ENCODE measurements at regions not wholly inside any gene's neighbourhood (a gene's known extent, or its start where the extent isn't known, plus 50 kb on each side); places are given as distances from the start of the nearest gene placed in this dataset.

- no peak for DNase-seq (ENCODE audit: low spot score)
- no peaks in the 10 kb centered on the region for H3K9me3 Mint-ChIP-seq
- intact Hi-C loops (cut with micrococcal nuclease): no loop called here
- no peaks in the 10 kb centered on the region for H3K4me1 Mint-ChIP-seq (ENCODE audit: low read depth)
- no peaks in the 10 kb centered on the region for H3K36me3 Mint-ChIP-seq (ENCODE audit: low read depth)
- H3K27me3 Mint-ChIP-seq (ENCODE audit: insufficient read depth): peaks cover 2% of the 10 kb centered on the region
- no peak overlapping the region for H3K27ac Mint-ChIP-seq
- no peak overlapping the region for H3K4me3 Mint-ChIP-seq
Measured at GRCh38 chr3:105154692-105155091, 212.0 kb upstream of the ALCAM start.

- H3K9me3 Mint-ChIP-seq: no peaks in the 10 kb centered on the region
- H3K4me3 Mint-ChIP-seq: no peak overlapping the region
- H3K36me3 Mint-ChIP-seq (ENCODE audit: low read depth): no peaks in the 10 kb centered on the region
- intact Hi-C loops (cut with micrococcal nuclease): no loop called here
- H3K27me3 Mint-ChIP-seq (ENCODE audit: insufficient read depth): peaks cover 6% of the 10 kb centered on the region
- H3K4me1 Mint-ChIP-seq (ENCODE audit: low read depth): no peaks in the 10 kb centered on the region
- no peak for DNase-seq (ENCODE audit: low spot score)
- no peak overlapping the region for H3K27ac Mint-ChIP-seq
Measured at GRCh38 chr3:105157067-105157765, 209.5 kb upstream of the ALCAM start.

- Mint-ChIP-seq H3K27ac (no peak overlapping the region), H3K9me3 (no peaks in the 10 kb centered on the region), H3K36me3 (ENCODE audit: low read depth) (no peaks in the 10 kb centered on the region), H3K4me3 (no peak overlapping the region), H3K4me1 (ENCODE audit: low read depth) (no peaks in the 10 kb centered on the region), H3K27me3 (ENCODE audit: insufficient read depth) (peaks cover 6% of the 10 kb centered on the region)
- intact Hi-C loops (cut with micrococcal nuclease): no loop called here
- DNase-seq (ENCODE audit: low spot score): no peak
Measured at GRCh38 chr3:105157766-105158085, 209.0 kb upstream of the ALCAM start.

- no peak overlapping the region for H3K27ac Mint-ChIP-seq
- intact Hi-C loops (cut with micrococcal nuclease): no loop called here
- peaks cover 6% of the 10 kb centered on the region for H3K27me3 Mint-ChIP-seq (ENCODE audit: insufficient read depth)
- no peak for DNase-seq (ENCODE audit: low spot score)
- no peak overlapping the region for H3K4me3 Mint-ChIP-seq
- no peaks in the 10 kb centered on the region for H3K9me3 Mint-ChIP-seq
- H3K4me1 Mint-ChIP-seq (ENCODE audit: low read depth): no peaks in the 10 kb centered on the region
- H3K36me3 Mint-ChIP-seq (ENCODE audit: low read depth): no peaks in the 10 kb centered on the region
Measured at GRCh38 chr3:105158286-105158685, 208.4 kb upstream of the ALCAM start.

- no peak overlapping the region for H3K4me3 Mint-ChIP-seq
Measured at GRCh38 chr3:105162448-105162847, 204.3 kb upstream of the ALCAM start.

GRCh38 chr3:105166893-105167292, 199.8 kb upstream of the ALCAM start:
- no peak for DNase-seq (ENCODE audit: low spot score)
- intact Hi-C loops (cut with micrococcal nuclease): no loop called here

More at GRCh38 chr3:105162448-105162847, 204.3 kb upstream of the ALCAM start:
- DNase-seq (ENCODE audit: low spot score): no peak
- intact Hi-C loops (cut with micrococcal nuclease): no loop called here
- Mint-ChIP-seq H3K4me1 (ENCODE audit: low read depth) (no peaks in the 10 kb centered on the region), H3K27me3 (ENCODE audit: insufficient read depth) (peaks cover 6% of the 10 kb centered on the region), H3K9me3 (no peaks in the 10 kb centered on the region), H3K27ac (no peak overlapping the region), H3K36me3 (ENCODE audit: low read depth) (no peaks in the 10 kb centered on the region)

GRCh38 chr3:105170423-105170822, 196.3 kb upstream of the ALCAM start:
- no peak overlapping the region for H3K27ac Mint-ChIP-seq
- H3K27me3 Mint-ChIP-seq (ENCODE audit: insufficient read depth): no peaks in the 10 kb centered on the region

More at GRCh38 chr3:105166893-105167292, 199.8 kb upstream of the ALCAM start:
- Mint-ChIP-seq H3K27me3 (ENCODE audit: insufficient read depth) (peaks cover 1% of the 10 kb centered on the region), H3K27ac (no peak overlapping the region), H3K4me1 (ENCODE audit: low read depth) (no peaks in the 10 kb centered on the region), H3K4me3 (no peak overlapping the region), H3K36me3 (ENCODE audit: low read depth) (no peaks in the 10 kb centered on the region), H3K9me3 (no peaks in the 10 kb centered on the region)

GRCh38 chr3:105174017-105174615, 192.6 kb upstream of the ALCAM start:
- H3K4me1 Mint-ChIP-seq (ENCODE audit: low read depth): no peaks in the 10 kb centered on the region
- no peak for DNase-seq (ENCODE audit: low spot score)
- H3K36me3 Mint-ChIP-seq (ENCODE audit: low read depth): no peaks in the 10 kb centered on the region
- no peaks in the 10 kb centered on the region for H3K9me3 Mint-ChIP-seq
- no peak overlapping the region for H3K27ac Mint-ChIP-seq
- H3K4me3 Mint-ChIP-seq: no peak overlapping the region
- no peaks in the 10 kb centered on the region for H3K27me3 Mint-ChIP-seq (ENCODE audit: insufficient read depth)
- intact Hi-C loops (cut with micrococcal nuclease): no loop called here

More at GRCh38 chr3:105170423-105170822, 196.3 kb upstream of the ALCAM start:
- intact Hi-C loops (cut with micrococcal nuclease): no loop called here
- H3K36me3 Mint-ChIP-seq (ENCODE audit: low read depth): no peaks in the 10 kb centered on the region
- H3K9me3 Mint-ChIP-seq: no peaks in the 10 kb centered on the region
- DNase-seq (ENCODE audit: low spot score): no peak
- no peak overlapping the region for H3K4me3 Mint-ChIP-seq
- no peaks in the 10 kb centered on the region for H3K4me1 Mint-ChIP-seq (ENCODE audit: low read depth)

- Mint-ChIP-seq H3K36me3 (ENCODE audit: low read depth) (no peaks in the 10 kb centered on the region), H3K4me1 (ENCODE audit: low read depth) (no peaks in the 10 kb centered on the region), H3K4me3 (no peak overlapping the region), H3K27me3 (ENCODE audit: insufficient read depth) (no peaks in the 10 kb centered on the region), H3K27ac (no peak overlapping the region), H3K9me3 (no peaks in the 10 kb centered on the region)
- intact Hi-C loops (cut with micrococcal nuclease): no loop called here
- no peak for DNase-seq (ENCODE audit: low spot score)
Measured at GRCh38 chr3:105177576-105177975, 189.1 kb upstream of the ALCAM start.

GRCh38 chr3:105187344-105187743, 179.4 kb upstream of the ALCAM start:
- intact Hi-C loops (cut with micrococcal nuclease): no loop called here
- no peaks in the 10 kb centered on the region for H3K36me3 Mint-ChIP-seq (ENCODE audit: low read depth)
- H3K4me1 Mint-ChIP-seq (ENCODE audit: low read depth): no peaks in the 10 kb centered on the region
- H3K9me3 Mint-ChIP-seq: no peaks in the 10 kb centered on the region
- DNase-seq (ENCODE audit: low spot score): no peak
- no peak overlapping the region for H3K27ac Mint-ChIP-seq
- H3K4me3 Mint-ChIP-seq: no peak overlapping the region
- H3K27me3 Mint-ChIP-seq (ENCODE audit: insufficient read depth): no peaks in the 10 kb centered on the region

GRCh38 chr3:105195260-105195659, 171.4 kb upstream of the ALCAM start:
- no peak overlapping the region for H3K27ac Mint-ChIP-seq

GRCh38 chr3:105197863-105198262, 168.8 kb upstream of the ALCAM start:
- Mint-ChIP-seq H3K4me1 (ENCODE audit: low read depth) (no peaks in the 10 kb centered on the region), H3K27ac (no peak overlapping the region), H3K36me3 (ENCODE audit: low read depth) (no peaks in the 10 kb centered on the region), H3K27me3 (ENCODE audit: insufficient read depth) (no peaks in the 10 kb centered on the region), H3K9me3 (no peaks in the 10 kb centered on the region), H3K4me3 (no peak overlapping the region)
- no peak for DNase-seq (ENCODE audit: low spot score)
- intact Hi-C loops (cut with micrococcal nuclease): no loop called here

More at GRCh38 chr3:105195260-105195659, 171.4 kb upstream of the ALCAM start:
- Mint-ChIP-seq H3K9me3 (no peaks in the 10 kb centered on the region), H3K36me3 (ENCODE audit: low read depth) (no peaks in the 10 kb centered on the region), H3K27me3 (ENCODE audit: insufficient read depth) (no peaks in the 10 kb centered on the region), H3K4me1 (ENCODE audit: low read depth) (no peaks in the 10 kb centered on the region), H3K4me3 (no peak overlapping the region)
- DNase-seq (ENCODE audit: low spot score): no peak
- intact Hi-C loops (cut with micrococcal nuclease): no loop called here

GRCh38 chr3:105199217-105199616, 167.5 kb upstream of the ALCAM start:
- no peak overlapping the region for H3K4me3 Mint-ChIP-seq
- H3K27me3 Mint-ChIP-seq (ENCODE audit: insufficient read depth): no peaks in the 10 kb centered on the region
- no peaks in the 10 kb centered on the region for H3K9me3 Mint-ChIP-seq
- H3K27ac Mint-ChIP-seq: no peak overlapping the region
- H3K4me1 Mint-ChIP-seq (ENCODE audit: low read depth): no peaks in the 10 kb centered on the region
- DNase-seq (ENCODE audit: low spot score): no peak
- intact Hi-C loops (cut with micrococcal nuclease): no loop called here
- no peaks in the 10 kb centered on the region for H3K36me3 Mint-ChIP-seq (ENCODE audit: low read depth)

- H3K36me3 Mint-ChIP-seq (ENCODE audit: low read depth): no peaks in the 10 kb centered on the region
- H3K4me3 Mint-ChIP-seq: no peak overlapping the region
- intact Hi-C loops (cut with micrococcal nuclease): no loop called here
- H3K27me3 Mint-ChIP-seq (ENCODE audit: insufficient read depth): no peaks in the 10 kb centered on the region
- no peaks in the 10 kb centered on the region for H3K4me1 Mint-ChIP-seq (ENCODE audit: low read depth)
- no peaks in the 10 kb centered on the region for H3K9me3 Mint-ChIP-seq
- no peak for DNase-seq (ENCODE audit: low spot score)
- H3K27ac Mint-ChIP-seq: no peak overlapping the region
Measured at GRCh38 chr3:105210141-105210540, 156.6 kb upstream of the ALCAM start.
